Right lung (tissue), 2 donors: ENCODE measurements at regions not wholly inside any gene's neighbourhood (a gene's known extent, or its start where the extent isn't known, plus 50 kb on each side); places are given as distances from the start of the nearest gene placed in this dataset.

Source experiments
- DNase-seq, 2 donors: peaks; one replicate each; pipeline ENCODE4 v3.0.0-alpha.2; 2013

GRCh38 chr9:124179196-124180071, 78.3 kb upstream of the NEK6 start:
- DNase-seq: no peak

- peak; percentile 85 for DNase-seq
These were observed 77.2 kb upstream of the NEK6 start for GRCh38 chr9:124180557-124180956.

GRCh38 chr9:124182741-124183140, 75.0 kb upstream of the NEK6 start:
- DNase-seq: no peak

GRCh38 chr9:124183772-124184171, 74.0 kb upstream of the NEK6 start:
- DNase-seq: no peak

GRCh38 chr9:124185413-124185812, 72.3 kb upstream of the NEK6 start:
- no peak for DNase-seq

- no peak for DNase-seq
These were observed 70.4 kb upstream of the NEK6 start for GRCh38 chr9:124187311-124187710.

GRCh38 chr9:124188331-124189110, 69.2 kb upstream of the NEK6 start:
- DNase-seq: no peak

- DNase-seq: no peak
These were observed 67.0 kb upstream of the NEK6 start for GRCh38 chr9:124190761-124191160.

GRCh38 chr9:124191691-124192395, 65.9 kb upstream of the NEK6 start:
- DNase-seq: no peak

GRCh38 chr9:124196814-124197176, 61.0 kb upstream of the NEK6 start:
- DNase-seq: no peak

- no peak for DNase-seq
These were observed 60.3 kb upstream of the NEK6 start for GRCh38 chr9:124197177-124198095.

- no peak for DNase-seq
These were observed 59.4 kb upstream of the NEK6 start for GRCh38 chr9:124198331-124198730.

- DNase-seq: no peak
These were observed 58.8 kb upstream of the NEK6 start for GRCh38 chr9:124198948-124199347.

- no peak for DNase-seq
These were observed 58.3 kb upstream of the NEK6 start for GRCh38 chr9:124199474-124199873.

- DNase-seq: no peak
These were observed 55.2 kb upstream of the NEK6 start for GRCh38 chr9:124202447-124202971.

- DNase-seq: no peak
These were observed 51.9 kb upstream of the NEK6 start for GRCh38 chr9:124205686-124206352.

- DNase-seq: no peak
These were observed 51.4 kb upstream of the NEK6 start for GRCh38 chr9:124206391-124206790.
